SK-N-SH (cell line): ENCODE measurements at regions not wholly inside any gene's neighbourhood (a gene's known extent, or its start where the extent isn't known, plus 50 kb on each side); places are given as distances from the start of the nearest gene placed in this dataset.

Experiments
- CHD2 ChIP-seq: fragments of 150-350 bp; IDR thresholded peaks from 2 replicates; pipeline ENCODE4 v1.6.1; 2018; ENCODE audit warnings: low read length; ENCODE audit not compliant: partially characterized antibody
- CTCF ChIP-seq: fragments of 200-600 bp; sonication (generic); IDR thresholded peaks from 2 replicates; pipeline ENCODE4 v1.6.1; 2017; ENCODE audit warnings: antibody characterized with exemption, mild to moderate bottlenecking, moderate library complexity
- FOXJ3 ChIP-seq: sonication (generic); formaldehyde crosslinking; IDR thresholded peaks from 2 replicates; pipeline ENCODE4 v1.5.1; 2020; ENCODE audit warnings: mild to moderate bottlenecking, missing genetic modification reagents
- GABPA ChIP-seq: IDR thresholded peaks from 2 replicates; pipeline ENCODE4 v1.4.0; 2012; ENCODE audit warnings: low read depth, mild to moderate bottlenecking
- GATA2 ChIP-seq: sonication (generic); formaldehyde crosslinking; IDR thresholded peaks from 2 replicates; pipeline ENCODE4 v1.5.0; 2020; ENCODE audit warnings: mild to moderate bottlenecking, missing genetic modification reagents
- MAX ChIP-seq: IDR thresholded peaks from 2 replicates; pipeline ENCODE4 v1.4.0; 2012; ENCODE audit warnings: low read depth
- NRF1 ChIP-seq: IDR thresholded peaks from 2 replicates; pipeline ENCODE4 v1.6.1; 2012; ENCODE audit warnings: low read depth, mild to moderate bottlenecking, low read length
- POLR2AphosphoS5 ChIP-seq: IDR thresholded peaks from 2 replicates; pipeline ENCODE4 v1.6.1; 2012; ENCODE audit warnings: low read depth, low read length
- RCOR1 ChIP-seq: fragments of 150-350 bp; IDR thresholded peaks from 2 replicates; pipeline ENCODE4 v1.6.1; 2017; ENCODE audit warnings: antibody characterized with exemption, low read length
- RFX5 ChIP-seq: IDR thresholded peaks from 2 replicates; pipeline ENCODE4 v1.6.1; 2012; ENCODE audit warnings: mild to moderate bottlenecking, improper control_type of control experiment, low read length
- SMC3 ChIP-seq: IDR thresholded peaks from 2 replicates; pipeline ENCODE4 v1.6.1; 2012; ENCODE audit warnings: low read depth, low read length, improper control_type of control experiment
- USF1 ChIP-seq: IDR thresholded peaks from 2 replicates; pipeline ENCODE4 v1.4.0; 2012; ENCODE audit warnings: low read depth, borderline replicate concordance
- TF ChIP-seq, protein P1 (sequence below): IDR thresholded peaks from 2 replicates; pipeline ENCODE4 v1.6.1; 2012; ENCODE audit warnings: mild to moderate bottlenecking, low read depth, low read length, moderate library complexity

GRCh38 chr22:47540011-47540410 lies 777.6 kb downstream of the TBC1D22A start:
- TF ChIP-seq FOXJ3 = no peak
- TF ChIP-seq CTCF = no peak
- no peak for TF ChIP-seq MAX
- TF ChIP-seq NRF1 = no peak
- no peak for TF ChIP-seq RCOR1
- TF ChIP-seq, protein P1, sequence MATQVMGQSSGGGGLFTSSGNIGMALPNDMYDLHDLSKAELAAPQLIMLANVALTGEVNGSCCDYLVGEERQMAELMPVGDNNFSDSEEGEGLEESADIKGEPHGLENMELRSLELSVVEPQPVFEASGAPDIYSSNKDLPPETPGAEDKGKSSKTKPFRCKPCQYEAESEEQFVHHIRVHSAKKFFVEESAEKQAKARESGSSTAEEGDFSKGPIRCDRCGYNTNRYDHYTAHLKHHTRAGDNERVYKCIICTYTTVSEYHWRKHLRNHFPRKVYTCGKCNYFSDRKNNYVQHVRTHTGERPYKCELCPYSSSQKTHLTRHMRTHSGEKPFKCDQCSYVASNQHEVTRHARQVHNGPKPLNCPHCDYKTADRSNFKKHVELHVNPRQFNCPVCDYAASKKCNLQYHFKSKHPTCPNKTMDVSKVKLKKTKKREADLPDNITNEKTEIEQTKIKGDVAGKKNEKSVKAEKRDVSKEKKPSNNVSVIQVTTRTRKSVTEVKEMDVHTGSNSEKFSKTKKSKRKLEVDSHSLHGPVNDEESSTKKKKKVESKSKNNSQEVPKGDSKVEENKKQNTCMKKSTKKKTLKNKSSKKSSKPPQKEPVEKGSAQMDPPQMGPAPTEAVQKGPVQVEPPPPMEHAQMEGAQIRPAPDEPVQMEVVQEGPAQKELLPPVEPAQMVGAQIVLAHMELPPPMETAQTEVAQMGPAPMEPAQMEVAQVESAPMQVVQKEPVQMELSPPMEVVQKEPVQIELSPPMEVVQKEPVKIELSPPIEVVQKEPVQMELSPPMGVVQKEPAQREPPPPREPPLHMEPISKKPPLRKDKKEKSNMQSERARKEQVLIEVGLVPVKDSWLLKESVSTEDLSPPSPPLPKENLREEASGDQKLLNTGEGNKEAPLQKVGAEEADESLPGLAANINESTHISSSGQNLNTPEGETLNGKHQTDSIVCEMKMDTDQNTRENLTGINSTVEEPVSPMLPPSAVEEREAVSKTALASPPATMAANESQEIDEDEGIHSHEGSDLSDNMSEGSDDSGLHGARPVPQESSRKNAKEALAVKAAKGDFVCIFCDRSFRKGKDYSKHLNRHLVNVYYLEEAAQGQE = no peak
- TF ChIP-seq CHD2 = no peak
- TF ChIP-seq RFX5 = no peak
- peak; percentile 44; the same call in 1 of the 2 replicates for TF ChIP-seq USF1
- no peak for TF ChIP-seq SMC3
- TF ChIP-seq GABPA = no peak
- no peak for TF ChIP-seq GATA2 (CRISPR knock-in tag)
- TF ChIP-seq POLR2AphosphoS5 = no peak
